ENCODE measurements at regions not wholly inside any gene's neighbourhood (a gene's known extent, or its start where the extent isn't known, plus 50 kb on each side); places are given as distances from the start of the nearest gene placed in this dataset.
"Not testable (repeated sequence)": the region's sequence is repeated elsewhere in the genome, so short reads cannot be mapped to it uniquely, and the experiment has no call there.

DNA sequence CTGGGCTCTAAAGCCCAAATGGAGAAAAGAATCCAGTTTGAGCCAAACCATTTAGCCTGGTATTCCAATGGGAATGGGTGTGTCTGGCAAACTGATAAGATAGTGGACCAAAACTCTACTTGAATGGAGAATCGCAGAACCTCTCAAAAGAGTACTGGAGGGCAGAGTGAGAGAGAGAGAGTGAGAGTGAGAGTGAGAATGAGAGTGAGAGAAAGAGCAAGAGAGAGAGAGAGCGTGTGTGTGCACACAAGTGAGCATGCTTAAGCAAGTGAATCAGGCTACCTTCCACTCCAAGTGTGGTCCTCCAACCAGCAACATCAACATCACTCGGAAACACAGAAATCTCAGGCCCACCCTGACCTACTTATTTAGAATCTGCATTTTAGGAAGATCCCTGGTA lies 58.8 kb downstream of the UQCRFS1 start:
- TF ChIP-seq, protein P1, sequence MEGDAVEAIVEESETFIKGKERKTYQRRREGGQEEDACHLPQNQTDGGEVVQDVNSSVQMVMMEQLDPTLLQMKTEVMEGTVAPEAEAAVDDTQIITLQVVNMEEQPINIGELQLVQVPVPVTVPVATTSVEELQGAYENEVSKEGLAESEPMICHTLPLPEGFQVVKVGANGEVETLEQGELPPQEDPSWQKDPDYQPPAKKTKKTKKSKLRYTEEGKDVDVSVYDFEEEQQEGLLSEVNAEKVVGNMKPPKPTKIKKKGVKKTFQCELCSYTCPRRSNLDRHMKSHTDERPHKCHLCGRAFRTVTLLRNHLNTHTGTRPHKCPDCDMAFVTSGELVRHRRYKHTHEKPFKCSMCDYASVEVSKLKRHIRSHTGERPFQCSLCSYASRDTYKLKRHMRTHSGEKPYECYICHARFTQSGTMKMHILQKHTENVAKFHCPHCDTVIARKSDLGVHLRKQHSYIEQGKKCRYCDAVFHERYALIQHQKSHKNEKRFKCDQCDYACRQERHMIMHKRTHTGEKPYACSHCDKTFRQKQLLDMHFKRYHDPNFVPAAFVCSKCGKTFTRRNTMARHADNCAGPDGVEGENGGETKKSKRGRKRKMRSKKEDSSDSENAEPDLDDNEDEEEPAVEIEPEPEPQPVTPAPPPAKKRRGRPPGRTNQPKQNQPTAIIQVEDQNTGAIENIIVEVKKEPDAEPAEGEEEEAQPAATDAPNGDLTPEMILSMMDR (IDR thresholded peaks at IDR 0.05; ENCODE audit: low read depth, low read length, missing control alignments) = no peak
- no peak overlapping the region for H3K4me3 ChIP-seq (ENCODE audit: low read depth, low read length)
- no peak for DNase-seq (ENCODE audit: low read depth)

DNA sequence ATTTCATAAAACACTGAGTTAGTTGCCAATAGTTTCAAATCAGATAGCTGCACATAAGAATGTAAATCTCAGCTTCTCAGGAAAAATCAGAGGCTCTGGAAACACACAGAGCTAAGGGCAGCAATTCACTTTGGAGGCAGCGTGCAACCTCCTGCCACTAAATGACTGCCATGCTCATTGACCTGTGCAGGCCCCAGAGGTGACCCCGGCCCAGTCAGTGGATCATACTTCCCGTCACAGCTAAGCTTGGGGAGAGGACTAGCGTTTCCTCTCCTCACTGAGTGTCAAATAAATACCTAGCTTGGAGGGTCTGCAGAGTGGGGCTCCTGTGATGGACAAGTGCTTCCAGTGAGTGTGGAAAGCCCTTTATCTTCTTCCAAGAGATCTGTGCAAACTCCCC lies 67.2 kb downstream of the UQCRFS1 start:
- DNase-seq (ENCODE audit: low read depth) = no peak
- TF ChIP-seq, protein P1 (IDR thresholded peaks at IDR 0.05; ENCODE audit: low read depth, low read length, missing control alignments) = no peak
- no peak overlapping the region for H3K4me3 ChIP-seq (ENCODE audit: low read depth, low read length)

DNA sequence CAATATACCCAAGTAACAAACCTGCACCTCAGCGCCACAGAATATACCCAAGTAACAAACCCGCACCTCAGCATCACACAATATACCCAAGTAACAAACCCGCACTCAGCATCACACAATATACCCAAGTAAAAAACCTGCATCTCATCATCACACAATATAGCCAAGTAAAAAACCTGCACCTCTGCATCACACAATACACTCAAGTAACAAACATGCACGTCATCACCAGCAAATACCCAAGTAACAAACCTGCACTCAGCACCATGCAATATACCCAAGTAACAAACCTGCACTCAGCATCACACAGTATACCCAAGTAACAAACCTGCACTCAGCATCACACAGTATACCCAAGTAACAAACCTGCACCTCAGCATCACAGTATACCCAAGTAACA lies 69.8 kb downstream of the UQCRFS1 start:
- TF ChIP-seq, protein P1 (IDR thresholded peaks at IDR 0.05; ENCODE audit: low read depth, low read length, missing control alignments) = no peak
- no peak for DNase-seq (ENCODE audit: low read depth)
- H3K4me3 ChIP-seq (ENCODE audit: low read depth, low read length) = no peak overlapping the region

DNA sequence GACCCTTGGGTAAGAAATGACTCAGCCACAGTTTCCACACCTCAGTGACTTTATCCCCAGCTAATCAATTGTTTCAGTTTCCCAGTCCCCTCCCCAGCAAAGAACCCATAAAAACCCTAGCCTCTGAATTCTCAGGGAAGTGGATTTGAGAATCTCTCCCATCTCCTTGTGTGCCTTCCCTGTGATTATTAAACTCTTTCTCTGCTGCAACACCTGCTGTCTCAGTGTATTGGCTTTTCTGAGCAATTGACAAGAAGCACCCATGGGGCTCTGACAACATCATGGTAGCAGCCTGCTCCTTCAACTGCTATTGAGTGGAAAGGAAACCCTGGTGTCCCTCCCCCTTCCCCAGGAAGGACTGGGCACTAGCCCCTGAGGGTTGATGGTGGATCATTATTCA lies 73.7 kb downstream of the UQCRFS1 start:
- TF ChIP-seq, protein P1 (IDR thresholded peaks at IDR 0.05; ENCODE audit: low read depth, low read length, missing control alignments) = no peak
- no peak overlapping the region for H3K4me3 ChIP-seq (ENCODE audit: low read depth, low read length)
- DNase-seq (ENCODE audit: low read depth) = no peak

DNA sequence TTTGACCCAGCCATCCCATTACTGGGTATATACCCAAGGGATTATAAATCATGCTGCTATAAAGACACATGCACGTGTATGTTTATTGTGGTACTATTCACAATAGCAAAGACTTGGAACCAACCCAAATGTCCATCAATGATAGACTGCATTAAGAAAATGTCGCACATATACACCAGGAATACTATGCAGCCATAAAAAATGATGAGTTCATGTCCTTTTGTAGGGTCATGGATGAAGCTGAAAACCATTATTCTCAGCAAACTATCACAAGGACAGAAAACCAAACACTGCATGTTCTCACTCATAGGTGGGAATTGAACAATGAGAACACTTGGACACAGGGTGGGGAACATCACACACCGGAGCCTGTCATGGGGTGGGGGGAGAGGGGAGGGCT lies 74.7 kb downstream of the UQCRFS1 start:
- not testable (repeated sequence) for DNase-seq (ENCODE audit: low read depth); H3K4me3 ChIP-seq (ENCODE audit: low read depth, low read length)

DNA sequence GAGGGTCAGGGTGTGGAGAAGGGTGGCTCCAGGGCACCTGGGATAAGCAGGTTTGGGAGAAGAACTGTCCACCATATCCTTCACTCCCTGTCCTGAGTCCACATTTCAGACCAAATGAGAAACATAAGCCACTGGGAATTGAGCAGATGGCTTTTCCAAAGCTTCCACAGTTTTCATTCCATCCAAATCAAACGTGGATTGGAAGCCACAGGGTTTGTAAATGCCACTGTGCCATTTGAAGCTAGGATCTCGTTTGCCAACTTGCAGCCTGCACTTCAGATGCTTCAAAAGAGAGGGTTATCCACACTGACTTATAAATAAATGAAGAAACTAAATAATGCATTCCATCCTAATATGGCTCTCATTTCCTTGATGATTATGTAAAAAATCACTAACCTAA lies 81.5 kb downstream of the UQCRFS1 start:
- TF ChIP-seq, protein P1 (IDR thresholded peaks at IDR 0.05; ENCODE audit: low read depth, low read length, missing control alignments) = no peak
- no peak for DNase-seq (ENCODE audit: low read depth)
- H3K4me3 ChIP-seq (ENCODE audit: low read depth, low read length) = no peak overlapping the region

DNA sequence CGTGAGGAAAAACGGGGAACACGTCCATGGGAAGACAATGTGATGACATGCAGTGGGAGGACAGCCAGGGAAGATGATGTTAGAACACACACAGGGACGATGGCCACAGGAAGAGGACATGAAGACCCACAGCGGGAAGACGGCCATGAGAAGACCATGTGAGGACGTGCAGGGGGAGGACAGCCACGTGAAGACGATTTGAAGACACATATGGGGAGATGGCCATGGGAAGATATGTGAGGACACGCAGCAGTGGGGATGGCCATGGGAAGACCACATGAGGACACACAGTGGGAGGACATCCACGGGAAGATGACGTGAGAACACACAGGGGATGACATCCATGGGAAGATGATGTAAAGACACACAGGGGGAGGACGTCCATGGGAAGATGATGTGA lies 83.8 kb downstream of the UQCRFS1 start:
- TF ChIP-seq, protein P1 (IDR thresholded peaks at IDR 0.05; ENCODE audit: low read depth, low read length, missing control alignments) = no peak
- H3K4me3 ChIP-seq (ENCODE audit: low read depth, low read length) = no peak overlapping the region
- no peak for DNase-seq (ENCODE audit: low read depth)

DNA sequence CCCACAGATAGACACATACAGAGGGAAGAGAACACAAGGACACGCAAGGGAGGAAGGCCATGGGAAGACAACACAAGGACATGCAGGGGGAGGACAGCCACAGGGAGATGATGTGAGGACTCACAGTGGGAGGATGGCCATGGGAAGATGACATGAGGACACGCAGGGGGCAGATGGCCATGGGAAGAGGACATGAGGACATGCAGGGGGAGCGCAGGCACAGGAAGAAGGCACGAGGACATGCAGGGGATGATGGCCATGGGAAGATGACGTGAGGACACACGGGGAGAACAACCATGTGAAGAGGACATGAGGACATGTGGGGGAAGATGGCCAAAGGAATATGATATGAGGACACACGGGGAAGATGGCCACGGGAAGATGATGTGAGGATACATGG lies 84.7 kb downstream of the UQCRFS1 start:
- no peak overlapping the region for H3K4me3 ChIP-seq (ENCODE audit: low read depth, low read length)
- TF ChIP-seq, protein P1 (IDR thresholded peaks at IDR 0.05; ENCODE audit: low read depth, low read length, missing control alignments) = no peak
- DNase-seq (ENCODE audit: low read depth) = no peak
